Mammary epithelial cell (primary cell): ENCODE measurements at regions not wholly inside any gene's neighbourhood (a gene's known extent, or its start where the extent isn't known, plus 50 kb on each side); places are given as distances from the start of the nearest gene placed in this dataset.

Experiments used
- EZH2 ChIP-seq: IDR thresholded peaks from 2 replicates; pipeline ENCODE4 v1.6.1; 2012; ENCODE audit warnings: low read length, inconsistent platforms, borderline replicate concordance
- TF ChIP-seq, protein P1 (sequence below), 2 donors: IDR thresholded peaks in 1 of 2; conservative IDR thresholded peaks in 1 of 2; 2 replicates each; pipeline ENCODE4 v1.5.1; 2011 to 2012; ENCODE audit warnings: inconsistent platforms in 2 of 2, low read length in 2 of 2, mild to moderate bottlenecking in 2 of 2, control low read depth in 1 of 2, low read depth in 1 of 2; ENCODE audit not compliant: insufficient read depth in 1 of 2; ENCODE audit errors: extremely low read depth in 1 of 2

DNA sequence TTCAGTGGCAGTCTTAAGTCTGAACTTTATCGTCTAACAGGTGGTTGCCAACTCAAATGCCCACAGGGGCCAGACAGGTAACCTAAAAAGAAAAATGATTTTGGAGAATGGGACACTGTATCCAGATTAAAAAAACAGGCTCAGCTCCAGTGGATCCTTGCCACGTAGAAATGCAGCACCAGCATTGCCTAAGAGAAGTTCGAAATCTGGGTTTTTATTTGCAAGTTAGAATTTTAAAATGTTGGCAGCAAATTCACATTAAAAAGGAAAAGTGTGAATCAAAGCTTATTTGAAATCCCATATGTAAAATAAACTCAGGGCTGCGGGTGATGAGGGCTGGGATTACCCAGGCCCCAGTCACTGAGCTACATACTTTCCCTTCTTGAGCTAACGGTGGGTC is 408.5 kb upstream of the SUCLG2 start:
- no peak for TF ChIP-seq EZH2
- TF ChIP-seq, protein P1, sequence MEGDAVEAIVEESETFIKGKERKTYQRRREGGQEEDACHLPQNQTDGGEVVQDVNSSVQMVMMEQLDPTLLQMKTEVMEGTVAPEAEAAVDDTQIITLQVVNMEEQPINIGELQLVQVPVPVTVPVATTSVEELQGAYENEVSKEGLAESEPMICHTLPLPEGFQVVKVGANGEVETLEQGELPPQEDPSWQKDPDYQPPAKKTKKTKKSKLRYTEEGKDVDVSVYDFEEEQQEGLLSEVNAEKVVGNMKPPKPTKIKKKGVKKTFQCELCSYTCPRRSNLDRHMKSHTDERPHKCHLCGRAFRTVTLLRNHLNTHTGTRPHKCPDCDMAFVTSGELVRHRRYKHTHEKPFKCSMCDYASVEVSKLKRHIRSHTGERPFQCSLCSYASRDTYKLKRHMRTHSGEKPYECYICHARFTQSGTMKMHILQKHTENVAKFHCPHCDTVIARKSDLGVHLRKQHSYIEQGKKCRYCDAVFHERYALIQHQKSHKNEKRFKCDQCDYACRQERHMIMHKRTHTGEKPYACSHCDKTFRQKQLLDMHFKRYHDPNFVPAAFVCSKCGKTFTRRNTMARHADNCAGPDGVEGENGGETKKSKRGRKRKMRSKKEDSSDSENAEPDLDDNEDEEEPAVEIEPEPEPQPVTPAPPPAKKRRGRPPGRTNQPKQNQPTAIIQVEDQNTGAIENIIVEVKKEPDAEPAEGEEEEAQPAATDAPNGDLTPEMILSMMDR (conservative IDR thresholded peaks at IDR 0.05 in 1 of 2, IDR thresholded peaks at IDR 0.05 in 1 of 2; ENCODE audit: extremely low read depth in 1 of 2, insufficient read depth in 1 of 2, low read depth in 1 of 2, low read length in 2 of 2): no peak
